Loucy (cell line): ENCODE measurements at regions not wholly inside any gene's neighbourhood (a gene's known extent, or its start where the extent isn't known, plus 50 kb on each side); places are given as distances from the start of the nearest gene placed in this dataset.

Source experiments
- H2AFZ ChIP-seq: fragments of 200-600 bp; sonication (generic); 2 replicates; pipeline ENCODE4 v1.6.0; 2016; ENCODE audit warnings: antibody characterized with exemption, mild to moderate bottlenecking, low read length, moderate library complexity
- H3F3A ChIP-seq: fragments of 200-600 bp; 2 replicates; pipeline ENCODE4 v1.6.0; 2016; ENCODE audit warnings: antibody characterized with exemption, low read depth, mild to moderate bottlenecking
- H3K27me3 ChIP-seq: fragments of 200-600 bp; sonication (generic); 2 replicates; pipeline ENCODE4 v1.6.1; 2014; ENCODE audit warnings: low read length, mild to moderate bottlenecking; ENCODE audit not compliant: insufficient read depth, poor library complexity, severe bottlenecking
- H3K36me3 ChIP-seq: fragments of 200-600 bp; sonication (generic); 2 replicates; pipeline ENCODE4 v1.6.1; 2016; ENCODE audit warnings: low read length; ENCODE audit not compliant: insufficient read depth
- H3K4me1 ChIP-seq: fragments of 200-600 bp; sonication (generic); 2 replicates; pipeline ENCODE4 v1.5.1; 2014; ENCODE audit warnings: low read length, mild to moderate bottlenecking; ENCODE audit not compliant: insufficient read depth, poor library complexity, severe bottlenecking
- H3K4me2 ChIP-seq: fragments of 200-600 bp; sonication (generic); 2 replicates; pipeline ENCODE4 v1.6.0; 2014; ENCODE audit warnings: antibody characterized with exemption, low read length, low read depth, mild to moderate bottlenecking; ENCODE audit not compliant: poor library complexity, severe bottlenecking
- H3K4me3 ChIP-seq: fragments of 200-600 bp; sonication (generic); 2 replicates; pipeline ENCODE4 v1.5.1; 2014; ENCODE audit warnings: low read length, mild to moderate bottlenecking, mixed read lengths; ENCODE audit not compliant: poor library complexity, severe bottlenecking
- H3K79me2 ChIP-seq: fragments of 200-600 bp; sonication (generic); 2 replicates; pipeline ENCODE4 v1.6.1; 2014; ENCODE audit warnings: low read length; ENCODE audit not compliant: insufficient read depth
- H3K9ac ChIP-seq: fragments of 200-600 bp; sonication (generic); 2 replicates; pipeline ENCODE4 v1.6.0; 2014; ENCODE audit warnings: mild to moderate bottlenecking, low read depth, low read length, moderate library complexity; ENCODE audit not compliant: poor library complexity, severe bottlenecking
- H3K9me2 ChIP-seq: fragments of 200-600 bp; sonication (generic); replicated peaks from 2 replicates; pipeline ENCODE4 v1.6.1; 2016; ENCODE audit warnings: low read depth, low read length, mixed read lengths
- H3K9me3 ChIP-seq: fragments of 200-600 bp; sonication (generic); 2 replicates; pipeline ENCODE4 v1.6.1; 2014; ENCODE audit warnings: mild to moderate bottlenecking, antibody characterized with exemption, low read length, low read depth; ENCODE audit not compliant: insufficient read depth
- H4K20me1 ChIP-seq: fragments of 200-600 bp; sonication (generic); 2 replicates; pipeline ENCODE4 v1.6.0; 2014; ENCODE audit warnings: antibody characterized with exemption, low read length, mild to moderate bottlenecking; ENCODE audit not compliant: insufficient read depth, poor library complexity, severe bottlenecking
- EZH2phosphoT487 ChIP-seq: fragments of 200-600 bp; IDR thresholded peaks from 2 replicates; pipeline ENCODE4 v1.6.1; 2018; ENCODE audit warnings: antibody characterized with exemption, mild to moderate bottlenecking, moderate library complexity, borderline replicate concordance
- TF ChIP-seq, protein P1 (sequence below): fragments of 200-600 bp; sonication (generic); conservative IDR thresholded peaks from 2 replicates; pipeline ENCODE4 v1.5.1; 2014; ENCODE audit warnings: mild to moderate bottlenecking, antibody characterized with exemption, low read length

GRCh38 chr1:218575856-218576255 lies 230.7 kb downstream of the TGFB2 start:
- Histone ChIP-seq H4K20me1 (no peaks in the 10 kb centered on the region), H3K36me3 (no peaks in the 10 kb centered on the region), H3K9me2 (no peaks in the 10 kb centered on the region), H3K4me3 (no peak overlapping the region), H3K9ac (no peak overlapping the region), H2AFZ (no peak overlapping the region), H3K27me3 (no peaks in the 10 kb centered on the region), H3K4me1 (no peaks in the 10 kb centered on the region), H3K4me2 (no peak overlapping the region), H3K79me2 (no peaks in the 10 kb centered on the region), H3K9me3 (no peaks in the 10 kb centered on the region), H3F3A (no peaks in the 10 kb centered on the region)
- TF ChIP-seq EZH2phosphoT487, result no peak
- TF ChIP-seq, protein P1, sequence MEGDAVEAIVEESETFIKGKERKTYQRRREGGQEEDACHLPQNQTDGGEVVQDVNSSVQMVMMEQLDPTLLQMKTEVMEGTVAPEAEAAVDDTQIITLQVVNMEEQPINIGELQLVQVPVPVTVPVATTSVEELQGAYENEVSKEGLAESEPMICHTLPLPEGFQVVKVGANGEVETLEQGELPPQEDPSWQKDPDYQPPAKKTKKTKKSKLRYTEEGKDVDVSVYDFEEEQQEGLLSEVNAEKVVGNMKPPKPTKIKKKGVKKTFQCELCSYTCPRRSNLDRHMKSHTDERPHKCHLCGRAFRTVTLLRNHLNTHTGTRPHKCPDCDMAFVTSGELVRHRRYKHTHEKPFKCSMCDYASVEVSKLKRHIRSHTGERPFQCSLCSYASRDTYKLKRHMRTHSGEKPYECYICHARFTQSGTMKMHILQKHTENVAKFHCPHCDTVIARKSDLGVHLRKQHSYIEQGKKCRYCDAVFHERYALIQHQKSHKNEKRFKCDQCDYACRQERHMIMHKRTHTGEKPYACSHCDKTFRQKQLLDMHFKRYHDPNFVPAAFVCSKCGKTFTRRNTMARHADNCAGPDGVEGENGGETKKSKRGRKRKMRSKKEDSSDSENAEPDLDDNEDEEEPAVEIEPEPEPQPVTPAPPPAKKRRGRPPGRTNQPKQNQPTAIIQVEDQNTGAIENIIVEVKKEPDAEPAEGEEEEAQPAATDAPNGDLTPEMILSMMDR, result no peak

DNA sequence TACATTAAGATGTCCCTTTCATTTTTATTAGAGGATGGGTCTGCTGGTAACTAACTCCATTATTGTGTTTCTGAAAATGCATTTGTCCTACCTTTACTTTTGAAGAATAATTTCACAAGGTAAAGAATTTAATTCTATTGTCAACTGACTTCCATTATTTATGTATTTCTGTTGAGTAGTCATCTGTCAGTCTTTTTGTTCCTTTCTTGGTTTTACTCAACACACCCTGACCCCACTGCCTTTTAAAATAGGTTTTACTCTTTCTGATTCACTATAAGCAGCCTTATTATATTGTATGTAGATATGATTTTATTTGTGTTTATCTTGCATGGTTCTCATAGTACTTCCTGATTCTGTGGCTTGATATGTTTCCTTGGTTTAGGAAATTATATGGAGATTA lies 237.5 kb downstream of the TGFB2 start:
- H3K4me1 ChIP-seq, result no peaks in the 10 kb centered on the region
- no peaks in the 10 kb centered on the region for H3K9me3 ChIP-seq
- H4K20me1 ChIP-seq, result no peaks in the 10 kb centered on the region
- no peaks in the 10 kb centered on the region for H3K79me2 ChIP-seq
- TF ChIP-seq EZH2phosphoT487, result no peak
- TF ChIP-seq, protein P1, result no peak
- H3K36me3 ChIP-seq, result no peaks in the 10 kb centered on the region
- H3K9me2 ChIP-seq, result no peaks in the 10 kb centered on the region; the same call in 1 of the 2 replicates
- no peaks in the 10 kb centered on the region for H3F3A ChIP-seq
- H3K9ac ChIP-seq, result no peak overlapping the region
- no peak overlapping the region for H2AFZ ChIP-seq
- no peaks in the 10 kb centered on the region for H3K27me3 ChIP-seq
- H3K4me3 ChIP-seq, result no peak overlapping the region
- no peak overlapping the region for H3K4me2 ChIP-seq

GRCh38 chr1:218584418-218585155 lies 239.5 kb downstream of the TGFB2 start:
- Histone ChIP-seq H3F3A (no peaks in the 10 kb centered on the region), H3K4me2 (no peak overlapping the region), H3K79me2 (no peaks in the 10 kb centered on the region), H3K9ac (no peak overlapping the region), H3K9me3 (no peaks in the 10 kb centered on the region), H2AFZ (no peak overlapping the region), H3K27me3 (no peaks in the 10 kb centered on the region), H4K20me1 (no peaks in the 10 kb centered on the region), H3K36me3 (no peaks in the 10 kb centered on the region), H3K4me1 (no peaks in the 10 kb centered on the region), H3K4me3 (no peak overlapping the region), H3K9me2 (no peaks in the 10 kb centered on the region; the same call in 1 of the 2 replicates)
- TF ChIP-seq, protein P1, result no peak
- TF ChIP-seq EZH2phosphoT487, result no peak
